H9 (cell line): ENCODE measurements at regions not wholly inside any gene's neighbourhood (a gene's known extent, or its start where the extent isn't known, plus 50 kb on each side); places are given as distances from the start of the nearest gene placed in this dataset.

Experiments
- DNase-seq: peaks from one replicate; pipeline ENCODE4 v3.0.0-alpha.2; 2017
- H2AFZ ChIP-seq: one replicate; pipeline ENCODE4 v1.6.1; 2013; ENCODE audit warnings: mild to moderate bottlenecking, low read length, control low read depth, moderate library complexity
- H2AK5ac ChIP-seq: 2 replicates; pipeline ENCODE4 v1.6.1; 2013; ENCODE audit warnings: low read length, control low read depth, mixed read lengths; ENCODE audit not compliant: insufficient read length
- H2BK120ac ChIP-seq: one replicate; pipeline ENCODE4 v1.6.1; 2013; ENCODE audit warnings: low read depth, mild to moderate bottlenecking, low read length, control low read depth, inconsistent platforms; ENCODE audit not compliant: poor library complexity, severe bottlenecking
- H2BK12ac ChIP-seq: 2 replicates; pipeline ENCODE4 v1.6.1; 2013; ENCODE audit warnings: low read length, control low read depth, mixed read lengths, low read depth; ENCODE audit not compliant: insufficient read length
- H2BK15ac ChIP-seq: 2 replicates; pipeline ENCODE4 v1.6.1; 2013; ENCODE audit warnings: low read depth, low read length, control low read depth
- H2BK20ac ChIP-seq: one replicate; pipeline ENCODE4 v1.6.1; 2013; ENCODE audit warnings: low read depth, mild to moderate bottlenecking, low read length, control low read depth, inconsistent platforms; ENCODE audit not compliant: poor library complexity, severe bottlenecking
- H2BK5ac ChIP-seq: 2 replicates; pipeline ENCODE4 v1.6.1; 2013; ENCODE audit warnings: low read length, control low read depth, mixed read lengths; ENCODE audit not compliant: insufficient read length
- H3K14ac ChIP-seq: 2 replicates; pipeline ENCODE4 v1.6.1; 2013; ENCODE audit warnings: low read length, control low read depth; ENCODE audit not compliant: insufficient read depth
- H3K18ac ChIP-seq: 2 replicates; pipeline ENCODE4 v1.6.1; 2013; ENCODE audit warnings: low read depth, mild to moderate bottlenecking, mixed read lengths, low read length, control low read depth; ENCODE audit not compliant: insufficient read length
- H3K23ac ChIP-seq: 2 replicates; pipeline ENCODE4 v1.6.1; 2013; ENCODE audit warnings: low read length, control low read depth, mixed read lengths, low read depth; ENCODE audit not compliant: insufficient read length
- H3K23me2 ChIP-seq: 2 replicates; pipeline ENCODE4 v1.6.1; 2013; ENCODE audit warnings: low read depth, mild to moderate bottlenecking, mixed read lengths, low read length, control low read depth; ENCODE audit not compliant: insufficient read length, poor library complexity, severe bottlenecking
- H3K27ac ChIP-seq: 2 replicates; pipeline ENCODE4 v1.5.1; 2013; ENCODE audit warnings: low read length, control low read depth, mixed read lengths, low read depth; ENCODE audit not compliant: insufficient read length
- H3K27me3 ChIP-seq: 2 replicates; pipeline ENCODE4 v1.6.1; 2013; ENCODE audit warnings: low read length, control low read depth, inconsistent platforms; ENCODE audit not compliant: insufficient read depth
- H3K4ac ChIP-seq: 2 replicates; pipeline ENCODE4 v1.6.1; 2013; ENCODE audit warnings: low read depth, mild to moderate bottlenecking, control low read depth, inconsistent platforms, low read length, moderate library complexity
- H3K4me1 ChIP-seq: 2 replicates; pipeline ENCODE4 v1.6.1; 2013; ENCODE audit warnings: low read length, control low read depth, inconsistent platforms; ENCODE audit not compliant: insufficient read depth
- H3K4me2 ChIP-seq: 2 replicates; pipeline ENCODE4 v1.6.1; 2013; ENCODE audit warnings: low read length, control low read depth, mixed read lengths; ENCODE audit not compliant: insufficient read length, insufficient read depth
- H3K56ac ChIP-seq: 2 replicates; pipeline ENCODE4 v1.6.1; 2013; ENCODE audit warnings: low read depth, mild to moderate bottlenecking, mixed read lengths, low read length, control low read depth; ENCODE audit not compliant: insufficient read length
- H3K79me1 ChIP-seq: 2 replicates; pipeline ENCODE4 v1.6.1; 2013; ENCODE audit warnings: low read depth, mild to moderate bottlenecking, moderate library complexity, low read length, control low read depth, inconsistent platforms; ENCODE audit not compliant: insufficient read depth, poor library complexity, severe bottlenecking
- H3K79me2 ChIP-seq: 2 replicates; pipeline ENCODE4 v1.6.1; 2013; ENCODE audit warnings: low read length, control low read depth, inconsistent platforms; ENCODE audit not compliant: insufficient read depth
- H3K9ac ChIP-seq: 2 replicates; pipeline ENCODE4 v1.6.1; 2013; ENCODE audit warnings: low read length, control low read depth, mixed read lengths; ENCODE audit not compliant: insufficient read length; ENCODE audit errors: extremely low read depth
- H3K9me3 ChIP-seq: one replicate; pipeline ENCODE4 v1.6.1; 2013; ENCODE audit warnings: low read depth, low read length, inconsistent platforms; ENCODE audit not compliant: control insufficient read depth
- H3T11ph ChIP-seq: one replicate; pipeline ENCODE4 v1.6.1; 2013; ENCODE audit warnings: mild to moderate bottlenecking, low read length, control low read depth, inconsistent platforms
- H4K20me1 ChIP-seq: one replicate; pipeline ENCODE4 v1.6.1; 2013; ENCODE audit not compliant: control insufficient read depth, insufficient read length, insufficient read depth
- H4K5ac ChIP-seq: 2 replicates; pipeline ENCODE4 v1.6.1; 2013; ENCODE audit warnings: low read depth, mild to moderate bottlenecking, mixed read lengths, low read length, control low read depth; ENCODE audit not compliant: insufficient read length
- H4K8ac ChIP-seq: replicated peaks from 2 replicates; pipeline ENCODE4 v1.6.1; 2013; ENCODE audit warnings: low read length, control low read depth, mixed read lengths, low read depth; ENCODE audit not compliant: insufficient read length
- H4K91ac ChIP-seq: 2 replicates; pipeline ENCODE4 v1.6.1; 2013; ENCODE audit warnings: low read depth, mild to moderate bottlenecking, moderate library complexity, mixed read lengths, low read length, control low read depth; ENCODE audit not compliant: insufficient read length
- H3K27ac Mint-ChIP-seq, 3 experiments: 2 replicates in 2 of 3; 3 replicates in 1 of 3; pipeline ENCODE4 v1.8.0; 2020 to 2021; ENCODE audit warnings: mixed read lengths in 3 of 3, mild to moderate bottlenecking in 1 of 3, moderate library complexity in 1 of 3
- H3K27me3 Mint-ChIP-seq: 2 replicates; pipeline ENCODE4 v1.8.0; 2021; ENCODE audit warnings: low read depth, mild to moderate bottlenecking, moderate library complexity, mixed read lengths
- H3K36me3 Mint-ChIP-seq, 3 experiments: 2 replicates in 2 of 3; 3 replicates in 1 of 3; pipeline ENCODE4 v1.8.0; 2020 to 2021; ENCODE audit warnings: low read depth in 3 of 3, mixed read lengths in 3 of 3; ENCODE audit not compliant: insufficient read depth in 1 of 3
- H3K4me1 Mint-ChIP-seq, 2 experiments: 2 replicates each; pipeline ENCODE4 v1.8.0; 2020; ENCODE audit warnings: mixed read lengths in 2 of 2
- H3K4me3 Mint-ChIP-seq, 2 experiments: 2 replicates in 1 of 2; 3 replicates in 1 of 2; pipeline ENCODE4 v1.8.0; 2020 to 2021; ENCODE audit warnings: mild to moderate bottlenecking in 2 of 2, mixed read lengths in 2 of 2, moderate library complexity in 1 of 2
- H3K9me3 Mint-ChIP-seq, 2 experiments: 2 replicates in 1 of 2; 3 replicates in 1 of 2; pipeline ENCODE4 v1.8.0; 2020; ENCODE audit warnings: mild to moderate bottlenecking in 2 of 2, mixed read lengths in 2 of 2, moderate library complexity in 1 of 2
- CTCF ChIP-seq: fragments of 200-600 bp; sonication (generic); conservative IDR thresholded peaks from 3 replicates; pipeline ENCODE4 v1.8.0; 2021; ENCODE audit warnings: antibody characterized with exemption, mild to moderate bottlenecking
- WGBS: extraction: QIAGEN DNeasy Blood & Tissue Kit; methylation state at CpG from one replicate; pipeline ENCODE4 v1.1.7; 2013; ENCODE audit warnings: missing lambda C conversion rate, low lambda C conversion rate, mixed read lengths; ENCODE audit not compliant: insufficient read length; ENCODE audit errors: extremely low coverage; 5-methylcytosine and 5-hydroxymethylcytosine counted together

- Mint-ChIP-seq H3K9me3 (peaks cover 16 to 20% of the 10 kb centered on the region in 2 experiments), H3K4me1 (no peaks in the 10 kb centered on the region), H3K4me3 (no peak overlapping the region), H3K36me3 (peaks cover 0 to 4% (median 2%) of the 10 kb centered on the region in 3 experiments; a peak in 4 of 7 replicates), H3K27me3 (peaks cover 18% of the 10 kb centered on the region), H3K27ac (no peak overlapping the region)
- no peak overlapping the region for H3T11ph ChIP-seq
- H2BK20ac ChIP-seq, result no peak overlapping the region
- H3K27me3 ChIP-seq, result no peaks in the 10 kb centered on the region
- no peak overlapping the region for H3K23ac ChIP-seq
- DNase-seq, result no peak
- no peak overlapping the region for H4K5ac ChIP-seq
- no peak overlapping the region for H2AK5ac ChIP-seq
- H3K79me2 ChIP-seq, result no peaks in the 10 kb centered on the region
- no CpG with 5 or more reads among the region's 4 CpGs for WGBS
- H4K8ac ChIP-seq, result no peak overlapping the region
- H3K4me2 ChIP-seq, result no peak overlapping the region
- H3K4me1 ChIP-seq, result no peaks in the 10 kb centered on the region
- no peaks in the 10 kb centered on the region for H3K9me3 ChIP-seq
- no peak for TF ChIP-seq CTCF
- H2AFZ ChIP-seq, result no peak overlapping the region
- no peak overlapping the region for H2BK12ac ChIP-seq
- H3K79me1 ChIP-seq, result no peaks in the 10 kb centered on the region
- no peak overlapping the region for H3K4ac ChIP-seq
- H4K91ac ChIP-seq, result no peak overlapping the region
- H2BK5ac ChIP-seq, result no peak overlapping the region
- H3K56ac ChIP-seq, result no peak overlapping the region
- H3K23me2 ChIP-seq, result no peaks in the 10 kb centered on the region
- H3K9ac ChIP-seq, result no peak overlapping the region
- no peak overlapping the region for H2BK120ac ChIP-seq
- H3K27ac ChIP-seq, result no peak overlapping the region
- no peak overlapping the region for H2BK15ac ChIP-seq
- no peaks in the 10 kb centered on the region for H4K20me1 ChIP-seq
- no peak overlapping the region for H3K18ac ChIP-seq
- H3K14ac ChIP-seq, result no peak overlapping the region
These were observed 241.0 kb upstream of the MSX2 start for GRCh38 chr5:174483411-174483810.
